ENCODE measurements at regions not wholly inside any gene's neighbourhood (a gene's known extent, or its start where the extent isn't known, plus 50 kb on each side); places are given as distances from the start of the nearest gene placed in this dataset.

DNA sequence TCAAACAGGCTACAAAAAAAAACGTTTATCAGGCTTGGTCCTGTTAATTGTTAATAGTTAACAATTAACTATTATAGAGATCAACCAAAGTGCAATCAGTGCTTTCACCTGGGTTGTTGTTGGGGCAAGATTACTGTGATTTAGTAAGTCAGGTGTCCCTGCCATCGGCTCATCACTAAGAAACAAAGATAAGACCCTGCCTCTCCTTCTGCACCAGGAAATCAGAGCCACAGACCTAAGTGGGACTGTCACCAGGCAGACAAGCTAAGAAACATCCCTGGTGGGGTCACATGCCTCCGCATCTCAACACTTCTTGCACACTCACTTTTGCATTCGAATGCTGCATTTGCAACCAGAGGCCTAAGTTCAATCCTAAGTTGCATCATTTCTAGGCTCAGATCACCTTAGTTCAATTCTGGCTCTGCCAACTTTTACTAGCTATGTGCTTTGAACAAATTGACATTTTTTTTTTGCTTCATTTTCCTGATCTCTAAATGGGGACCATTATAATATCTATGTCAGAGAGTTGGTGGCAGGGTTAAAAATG lies 298.9 kb upstream of the B3GAT1 start:
- TF ChIP-seq CTCF (IDR thresholded peaks at IDR 0.05) = no peak
- no peak for TF ChIP-seq POLR2AphosphoS5 (IDR thresholded peaks at IDR 0.05)
- no peak for TF ChIP-seq POLR2A (IDR thresholded peaks at IDR 0.05; ENCODE audit: low read depth)
- no peak for TF ChIP-seq EP300 (IDR thresholded peaks at IDR 0.05)

Data from esophagus muscularis mucosa (tissue), 4 donors.